Sigmoid colon (tissue), 6 donors: ENCODE measurements at regions not wholly inside any gene's neighbourhood (a gene's known extent, or its start where the extent isn't known, plus 50 kb on each side); places are given as distances from the start of the nearest gene placed in this dataset.

Experiments used
- DNase-seq: peaks from one replicate; pipeline ENCODE4 v3.0.0-alpha.2; 2019
- H3K27ac ChIP-seq, 4 donors: fragments of 200-600 bp; sonication (generic); one replicate each; pipeline ENCODE4 v1.5.1; 2016 to 2019; ENCODE audit warnings: mild to moderate bottlenecking in 1 of 4
- H3K27me3 ChIP-seq, 3 donors: fragments of 200-600 bp; sonication (generic); one replicate each; pipeline ENCODE4 v1.5.1; 2019; ENCODE audit warnings: mild to moderate bottlenecking in 1 of 3
- H3K36me3 ChIP-seq, 4 donors: fragments of 200-600 bp; sonication (generic); one replicate each; pipeline ENCODE4 v1.5.1; 2016 to 2019
- H3K4me1 ChIP-seq, 4 donors: fragments of 200-600 bp; sonication (generic); one replicate each; pipeline ENCODE4 v1.5.1; 2017 to 2019
- H3K4me3 ChIP-seq, 4 donors: fragments of 200-600 bp; sonication (generic); one replicate each; pipeline ENCODE4 v1.5.1; 2017 to 2019; ENCODE audit warnings: mild to moderate bottlenecking in 2 of 4, moderate library complexity in 1 of 4
- H3K9me3 ChIP-seq, 4 donors: fragments of 200-600 bp in 3 of 4; sonication (generic) in 3 of 4; one replicate each; pipeline versions ENCODE4 v1.5.1 to v1.6.1; 2013 to 2019
- CTCF ChIP-seq, 4 experiments: fragments of 450-650 bp in 3 of 4; fragments of 200-600 bp in 1 of 4; IDR thresholded peaks; one replicate each; pipeline ENCODE4 v1.5.1; 2016 to 2019; ENCODE audit warnings: antibody characterized with exemption in 4 of 4, mild to moderate bottlenecking in 3 of 4, moderate library complexity in 2 of 4
- EP300 ChIP-seq, 4 donors: sonication (generic); formaldehyde crosslinking; IDR thresholded peaks; one replicate each; pipeline ENCODE4 v1.6.1; 2017; ENCODE audit warnings: antibody characterized with exemption in 4 of 4
- POLR2A ChIP-seq, 2 donors: fragments of 450-650 bp; IDR thresholded peaks; one replicate each; pipeline ENCODE4 v1.6.1; 2016; ENCODE audit warnings: antibody characterized with exemption in 2 of 2, mild to moderate bottlenecking in 2 of 2, moderate library complexity in 2 of 2
- POLR2AphosphoS5 ChIP-seq, 4 donors: sonication (generic); formaldehyde crosslinking; IDR thresholded peaks; one replicate each; pipeline ENCODE4 v1.6.1; 2017; ENCODE audit warnings: antibody characterized with exemption in 4 of 4
- WGBS, 2 donors: extraction: QIAGEN DNeasy Blood & Tissue Kit; methylation state at CpG; one replicate each; pipeline ENCODE4 v1.1.7; 2013; 5-methylcytosine and 5-hydroxymethylcytosine counted together
- intact Hi-C: fragments of 100-400 bp; cut with DNase I; formaldehyde crosslinking; loops from one replicate; pipeline ENCODE4 v1.15.1; 2023
- donor health status: healthy with polysubstance abuse.
- donor health status: healthy.

GRCh38 chr4:41815473-41815872 is 66.9 kb upstream of the PHOX2B start:
- intact Hi-C loops, result no loop called here
- no peaks in the 10 kb centered on the region for H3K9me3 ChIP-seq
- WGBS, 2 donors, result 58 to 75% methylated on average over 4 of the region's 4 CpGs
- TF ChIP-seq POLR2A (IDR thresholded peaks at IDR 0.05) (no peak), EP300 (IDR thresholded peaks at IDR 0.05) (no peak), POLR2AphosphoS5 (IDR thresholded peaks at IDR 0.05) (no peak), CTCF (IDR thresholded peaks at IDR 0.05) (no peak)
- no peaks in the 10 kb centered on the region for H3K36me3 ChIP-seq
- H3K27ac ChIP-seq, result no peak overlapping the region
- no peak overlapping the region for H3K4me3 ChIP-seq
- no peaks in the 10 kb centered on the region for H3K27me3 ChIP-seq
- DNase-seq, result no peak
- H3K4me1 ChIP-seq, result no peaks in the 10 kb centered on the region

- Histone ChIP-seq H3K27me3 (no peaks in the 10 kb centered on the region), H3K4me3 (no peak overlapping the region), H3K36me3 (no peaks in the 10 kb centered on the region), H3K9me3 (no peaks in the 10 kb centered on the region), H3K4me1 (no peaks in the 10 kb centered on the region), H3K27ac (no peak overlapping the region)
- no peak for TF ChIP-seq POLR2AphosphoS5 (IDR thresholded peaks at IDR 0.05)
- DNase-seq, result no peak
- WGBS, 2 donors, result 34 to 42% methylated on average over 10 of the region's 10 CpGs
- intact Hi-C loops, result no loop called here
Measured at GRCh38 chr4:41814565-41814964, 66.0 kb upstream of the PHOX2B start.

- WGBS, 2 donors, result 82 to 85% methylated on average over 3 of the region's 3 CpGs
- intact Hi-C loops, result no loop called here
- no peak for DNase-seq
- no peaks in the 10 kb centered on the region for H3K36me3 ChIP-seq
- TF ChIP-seq POLR2AphosphoS5 (IDR thresholded peaks at IDR 0.05), result no peak
- no peak for TF ChIP-seq EP300 (IDR thresholded peaks at IDR 0.05)
- no peak for TF ChIP-seq CTCF (IDR thresholded peaks at IDR 0.05)
- no peak for TF ChIP-seq POLR2A (IDR thresholded peaks at IDR 0.05)
- no peak overlapping the region for H3K4me3 ChIP-seq
- H3K27me3 ChIP-seq, result peaks cover 0 to 5% (median 0%) of the 10 kb centered on the region in 3 donors
- H3K9me3 ChIP-seq, result no peaks in the 10 kb centered on the region
- H3K4me1 ChIP-seq, result no peaks in the 10 kb centered on the region
- no peak overlapping the region for H3K27ac ChIP-seq
Measured at GRCh38 chr4:41806807-41807206, 58.3 kb upstream of the PHOX2B start.

- Histone ChIP-seq H3K4me1 (no peaks in the 10 kb centered on the region), H3K27ac (no peak overlapping the region), H3K27me3 (peaks cover 0 to 5% (median 0%) of the 10 kb centered on the region in 3 donors), H3K4me3 (no peak overlapping the region), H3K36me3 (no peaks in the 10 kb centered on the region), H3K9me3 (no peaks in the 10 kb centered on the region)
- intact Hi-C loops, result no loop called here
- TF ChIP-seq CTCF (IDR thresholded peaks at IDR 0.05) (no peak), POLR2AphosphoS5 (IDR thresholded peaks at IDR 0.05) (no peak), EP300 (IDR thresholded peaks at IDR 0.05) (no peak), POLR2A (IDR thresholded peaks at IDR 0.05) (no peak)
- WGBS, 2 donors, result 88 to 91% methylated on average over 3 of the region's 3 CpGs
- DNase-seq, result no peak
Measured at GRCh38 chr4:41802590-41802989, 54.1 kb upstream of the PHOX2B start.

- TF ChIP-seq CTCF (IDR thresholded peaks at IDR 0.05) (no peak), POLR2AphosphoS5 (IDR thresholded peaks at IDR 0.05) (no peak), POLR2A (IDR thresholded peaks at IDR 0.05) (no peak), EP300 (IDR thresholded peaks at IDR 0.05) (no peak)
- intact Hi-C loops, result no loop called here
- WGBS, 2 donors, result 62 to 70% methylated on average over 1 of the region's 1 CpG
Measured at GRCh38 chr4:41799126-41799525, 50.6 kb upstream of the PHOX2B start.

More at GRCh38 chr4:41799126-41799525, 50.6 kb upstream of the PHOX2B start:
- no peak for DNase-seq
- Histone ChIP-seq H3K27ac (no peak overlapping the region), H3K4me3 (no peak overlapping the region), H3K36me3 (no peaks in the 10 kb centered on the region), H3K4me1 (no peaks in the 10 kb centered on the region), H3K27me3 (peaks cover 0 to 5% (median 0%) of the 10 kb centered on the region in 3 donors), H3K9me3 (no peaks in the 10 kb centered on the region)
